VCaP (cell line): ENCODE measurements at regions not wholly inside any gene's neighbourhood (a gene's known extent, or its start where the extent isn't known, plus 50 kb on each side); places are given as distances from the start of the nearest gene placed in this dataset.
"Not testable (repeated sequence)": the region's sequence is repeated elsewhere in the genome, so short reads cannot be mapped to it uniquely, and the experiment has no call there.

Source experiments
- H3K27ac ChIP-seq: fragments of 450-650 bp; 2 replicates; pipeline ENCODE4 v1.5.1; 2017
- TF ChIP-seq, protein P1 (sequence below): fragments of 450-650 bp; conservative IDR thresholded peaks from 2 replicates; pipeline ENCODE4 v1.5.1; 2017; ENCODE audit warnings: mild to moderate bottlenecking, moderate library complexity

DNA sequence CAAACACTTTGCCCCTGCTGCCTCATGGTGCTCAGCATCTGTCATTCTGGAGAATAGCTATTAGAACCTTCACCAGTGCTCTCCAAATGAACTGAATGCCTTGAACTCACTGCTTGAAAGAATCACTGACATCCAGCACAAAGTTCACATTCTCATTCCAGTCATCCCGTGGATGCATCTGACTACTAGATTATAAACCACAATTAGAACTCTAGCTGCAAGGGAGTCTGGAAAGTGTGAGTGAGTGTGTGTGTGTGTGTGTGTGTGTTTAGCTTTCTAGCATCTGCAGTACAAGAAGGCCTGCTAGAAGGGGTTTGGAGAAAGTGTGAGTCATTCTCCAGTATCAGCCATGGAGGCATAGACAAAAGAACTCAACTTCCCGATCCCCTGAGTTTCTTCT, 71.3 kb upstream of the DYNLT3 start:
- TF ChIP-seq, protein P1, sequence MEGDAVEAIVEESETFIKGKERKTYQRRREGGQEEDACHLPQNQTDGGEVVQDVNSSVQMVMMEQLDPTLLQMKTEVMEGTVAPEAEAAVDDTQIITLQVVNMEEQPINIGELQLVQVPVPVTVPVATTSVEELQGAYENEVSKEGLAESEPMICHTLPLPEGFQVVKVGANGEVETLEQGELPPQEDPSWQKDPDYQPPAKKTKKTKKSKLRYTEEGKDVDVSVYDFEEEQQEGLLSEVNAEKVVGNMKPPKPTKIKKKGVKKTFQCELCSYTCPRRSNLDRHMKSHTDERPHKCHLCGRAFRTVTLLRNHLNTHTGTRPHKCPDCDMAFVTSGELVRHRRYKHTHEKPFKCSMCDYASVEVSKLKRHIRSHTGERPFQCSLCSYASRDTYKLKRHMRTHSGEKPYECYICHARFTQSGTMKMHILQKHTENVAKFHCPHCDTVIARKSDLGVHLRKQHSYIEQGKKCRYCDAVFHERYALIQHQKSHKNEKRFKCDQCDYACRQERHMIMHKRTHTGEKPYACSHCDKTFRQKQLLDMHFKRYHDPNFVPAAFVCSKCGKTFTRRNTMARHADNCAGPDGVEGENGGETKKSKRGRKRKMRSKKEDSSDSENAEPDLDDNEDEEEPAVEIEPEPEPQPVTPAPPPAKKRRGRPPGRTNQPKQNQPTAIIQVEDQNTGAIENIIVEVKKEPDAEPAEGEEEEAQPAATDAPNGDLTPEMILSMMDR = no peak
- H3K27ac ChIP-seq = no peak overlapping the region

DNA sequence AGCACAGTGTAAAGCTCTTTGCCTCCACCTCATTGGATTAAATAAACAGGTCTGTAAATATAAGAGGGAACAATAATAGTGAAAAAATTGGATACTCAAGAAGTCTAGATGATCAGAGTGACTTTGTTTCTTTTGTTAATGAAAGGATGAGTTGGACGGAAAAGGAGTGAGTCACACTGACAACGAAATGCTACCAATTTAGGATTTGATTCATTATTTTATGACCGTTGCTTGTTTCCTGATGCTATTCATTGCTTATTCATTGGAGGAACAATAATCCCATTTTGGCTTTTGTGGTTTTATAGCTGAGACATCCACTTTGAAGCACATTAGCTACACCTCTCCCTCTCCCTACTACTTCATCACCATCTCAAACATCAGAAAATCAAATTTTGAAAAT, 74.4 kb upstream of the DYNLT3 start:
- H3K27ac ChIP-seq = no peak overlapping the region
- TF ChIP-seq, protein P1 = no peak

DNA sequence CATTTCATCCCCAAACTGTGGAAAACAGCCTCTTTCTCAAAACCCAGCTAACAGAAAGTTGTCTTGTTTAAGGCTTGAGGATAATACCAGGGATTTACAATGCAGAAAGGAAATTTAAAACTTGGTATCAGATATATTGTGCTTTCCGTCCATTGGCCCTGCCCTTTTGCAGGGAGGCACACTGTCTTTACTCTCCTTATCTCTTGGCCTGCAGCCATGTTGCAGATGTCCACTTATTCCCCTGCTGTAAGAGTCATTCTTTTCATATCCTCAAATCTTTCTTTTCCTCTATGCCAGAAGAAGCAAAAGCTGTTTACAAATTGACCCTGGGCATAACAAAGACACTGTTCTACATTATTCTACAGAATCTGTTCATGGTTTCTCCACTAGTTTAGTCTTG, 75.6 kb upstream of the DYNLT3 start:
- H3K27ac ChIP-seq = no peak overlapping the region

DNA sequence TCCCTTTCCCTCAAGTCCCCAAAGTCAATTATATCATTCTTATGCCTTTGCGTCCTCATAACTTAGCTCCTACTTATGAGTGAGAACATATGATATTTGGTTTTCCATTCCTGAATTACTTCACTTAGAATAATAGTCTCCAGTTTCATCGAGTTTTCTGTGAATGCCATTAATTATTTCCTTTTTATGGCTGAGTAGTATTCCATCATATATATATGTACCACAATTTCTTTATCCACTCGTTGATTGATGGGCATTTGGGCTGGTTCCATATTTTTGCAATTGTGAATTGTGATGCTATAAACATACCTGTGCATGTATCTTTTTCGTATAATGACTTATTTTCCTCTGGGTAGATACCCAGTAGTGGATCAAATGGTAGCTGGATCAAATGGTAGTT, 78.4 kb upstream of the DYNLT3 start:
- not testable (repeated sequence) for H3K27ac ChIP-seq

More for the DNA sequence above, 75.6 kb upstream of the DYNLT3 start:
- TF ChIP-seq, protein P1 = no peak

DNA sequence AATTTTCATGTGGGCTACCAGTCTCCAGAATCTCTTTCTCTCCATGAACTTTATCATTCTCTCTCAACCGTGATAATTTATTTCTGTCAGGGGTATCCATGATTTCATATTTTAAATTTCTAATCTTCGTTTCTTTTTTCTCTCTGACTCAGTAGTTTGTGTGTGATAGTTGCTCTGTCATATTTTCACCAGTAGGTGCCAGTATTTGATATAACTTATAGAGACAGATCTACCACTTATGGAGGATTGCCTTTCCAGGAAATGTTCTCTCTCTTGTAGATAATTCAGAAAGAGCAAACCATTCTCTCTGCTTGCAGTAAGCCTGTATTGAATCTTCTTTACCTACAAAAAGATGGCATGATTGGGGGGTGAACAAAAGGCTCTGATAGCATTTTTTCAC, 79.3 kb upstream of the DYNLT3 start:
- H3K27ac ChIP-seq = no peak overlapping the region
- TF ChIP-seq, protein P1 = peak; percentile 69

DNA sequence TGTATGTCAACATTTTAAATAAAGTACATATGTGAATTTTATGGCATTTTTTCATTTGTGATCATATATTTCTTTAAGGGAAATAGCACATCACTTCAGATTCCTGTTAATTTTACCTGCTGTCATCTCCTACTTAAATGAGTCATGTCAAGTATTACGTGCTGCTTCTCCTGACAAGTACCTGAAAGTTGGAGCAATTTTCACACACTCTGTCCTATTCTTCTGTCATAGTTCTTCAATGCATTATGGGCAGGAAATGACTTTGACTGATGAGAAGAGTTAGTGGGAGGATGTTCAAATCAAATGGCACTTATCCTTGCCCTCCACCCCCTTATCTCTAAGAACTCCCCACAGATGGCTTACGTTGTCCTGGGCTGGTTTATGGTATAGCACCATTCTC, 64.2 kb upstream of the SYTL5 start:
- TF ChIP-seq, protein P1 = no peak
- H3K27ac ChIP-seq = no peak overlapping the region

DNA sequence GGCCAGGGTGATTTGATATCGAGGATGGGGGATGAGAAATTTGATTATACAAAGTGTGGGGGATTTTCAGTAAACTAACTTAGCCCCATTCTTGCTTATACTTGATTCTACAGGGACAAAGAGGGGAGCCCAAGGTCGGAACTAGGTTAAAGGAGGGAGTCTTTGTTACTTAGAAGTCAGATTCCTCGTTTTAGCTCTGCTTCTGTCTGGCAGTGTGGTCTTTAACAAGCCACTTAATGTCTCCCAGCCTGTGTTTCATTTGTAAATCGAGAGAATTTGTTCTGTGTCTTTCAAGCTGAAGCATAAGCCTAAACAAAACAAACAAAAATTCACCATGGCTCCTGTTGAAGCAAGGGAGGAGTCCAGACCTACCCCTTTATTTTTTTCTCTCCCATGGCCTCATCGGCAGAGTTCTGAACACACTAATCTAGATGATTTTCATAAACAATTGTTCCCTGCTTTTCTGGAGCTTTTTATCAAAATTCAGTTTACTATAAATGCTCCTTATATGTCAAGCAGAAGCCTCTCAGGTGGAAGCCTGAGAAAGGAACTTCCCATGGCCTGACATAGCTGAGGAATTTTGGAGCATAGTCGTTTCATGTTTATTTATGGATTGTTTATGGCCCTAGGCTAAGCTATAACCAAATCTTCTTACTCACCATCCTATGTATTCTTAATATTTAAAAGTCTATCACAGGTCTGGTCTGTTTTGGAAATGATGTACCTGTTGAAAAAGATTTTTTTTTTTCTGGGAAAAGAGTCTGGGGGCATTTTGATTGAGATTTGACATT, 62.6 kb upstream of the SYTL5 start:
- TF ChIP-seq, protein P1 = no peak
- H3K27ac ChIP-seq = no peak overlapping the region

DNA sequence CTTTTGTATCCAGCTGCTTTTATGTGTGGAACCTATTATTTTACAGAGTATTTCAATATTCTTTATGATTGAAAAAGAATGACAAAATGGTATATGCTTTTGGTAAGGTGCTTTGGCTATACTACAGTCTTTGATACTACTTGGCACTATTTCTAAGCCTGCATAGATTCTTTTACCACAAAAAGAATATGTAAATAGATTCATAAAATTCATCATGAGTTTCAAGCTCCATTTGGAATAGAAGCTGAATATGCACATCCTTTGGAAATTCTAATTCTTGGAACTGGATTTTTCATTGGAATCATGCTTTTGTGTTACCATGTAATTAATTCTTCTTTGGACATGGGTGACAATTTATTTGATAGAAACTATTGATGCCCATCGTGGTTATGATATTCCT, 60.2 kb upstream of the SYTL5 start:
- TF ChIP-seq, protein P1 = no peak
- 0 out of 2 replicates have a peak overlapping the region, but pooled peaks have one; percentile 14 for H3K27ac ChIP-seq
